Lung (tissue), 11 donors: ENCODE measurements at regions not wholly inside any gene's neighbourhood (a gene's known extent, or its start where the extent isn't known, plus 50 kb on each side); places are given as distances from the start of the nearest gene placed in this dataset.

Experiments
- ATAC-seq: fragments of 200-7000 bp; cut with Tn5 transposase; one replicate; pipeline ENCODE4 v1.9.1; 2020; ENCODE audit warnings: moderate number of reproducible peaks; ENCODE audit not compliant: insufficient read depth, low FRiP score
- DNase-seq, 3 donors: peaks; one replicate each; pipeline ENCODE4 v3.0.0-alpha.2; 2013 to 2017
- H3K27ac ChIP-seq, 2 donors: one replicate each; pipeline ENCODE4 v1.5.1; 2013; ENCODE audit warnings: mild to moderate bottlenecking in 2 of 2, moderate library complexity in 2 of 2, control low read depth in 1 of 2, inconsistent platforms in 1 of 2, low read depth in 1 of 2, low read length in 1 of 2
- H3K27me3 ChIP-seq, 3 donors: one replicate each; pipeline ENCODE4 v1.5.1; 2013; ENCODE audit warnings: low read length in 2 of 3; ENCODE audit not compliant: control insufficient read depth in 3 of 3, insufficient read depth in 3 of 3
- H3K36me3 ChIP-seq, 4 donors: one replicate each; pipeline ENCODE4 v1.5.1; 2013; ENCODE audit warnings: low read length in 4 of 4, mild to moderate bottlenecking in 1 of 4, moderate library complexity in 1 of 4; ENCODE audit not compliant: control insufficient read depth in 4 of 4, insufficient read depth in 4 of 4
- H3K4me1 ChIP-seq, 5 donors: one replicate each; pipeline ENCODE4 v1.5.1; 2013; ENCODE audit warnings: low read length in 5 of 5, mild to moderate bottlenecking in 2 of 5, moderate library complexity in 1 of 5; ENCODE audit not compliant: control insufficient read depth in 5 of 5, insufficient read depth in 5 of 5
- H3K4me3 ChIP-seq: one replicate; pipeline ENCODE4 v1.5.1; 2013; ENCODE audit warnings: mild to moderate bottlenecking, control low read depth, moderate library complexity
- H3K9ac ChIP-seq, 2 donors: one replicate each; pipeline ENCODE4 v1.5.1; 2013; ENCODE audit warnings: low read length in 2 of 2, control low read depth in 1 of 2; ENCODE audit not compliant: insufficient read depth in 1 of 2
- H3K9me3 ChIP-seq, 4 donors: one replicate each; pipeline ENCODE4 v1.5.1; 2013; ENCODE audit warnings: low read length in 3 of 4, mild to moderate bottlenecking in 1 of 4, moderate library complexity in 1 of 4; ENCODE audit not compliant: control insufficient read depth in 4 of 4, insufficient read depth in 3 of 4
- CTCF ChIP-seq: IDR thresholded peaks from 2 replicates; pipeline ENCODE4 v1.5.1; 2012; ENCODE audit warnings: mild to moderate bottlenecking; ENCODE audit errors: control extremely low read depth, extremely low read depth
- WGBS, 2 donors: extraction: QIAGEN DNeasy Blood & Tissue Kit; methylation state at CpG; one replicate each; pipeline ENCODE4 v1.1.7; 2013; 5-methylcytosine and 5-hydroxymethylcytosine counted together
- donor health status: control.
- donor health status: control.
- donor health status: Bipolar disorder and iron deficiency.
- donor health status: healthy.
- donor health status: DM: yes; HTN: yes; CAD: no.

GRCh38 chr11:15851051-15851498 is 505.3 kb downstream of the SOX6 start:
- ATAC-seq (no peak), DNase-seq (peak; percentile 36 to 88 (median 87))
- Histone ChIP-seq H3K9ac (no peak overlapping the region), H3K4me1 (peaks cover 0 to 26% (median 11%) of the 10 kb centered on the region in 5 donors), H3K27me3 (no peaks in the 10 kb centered on the region), H3K36me3 (no peaks in the 10 kb centered on the region), H3K9me3 (no peaks in the 10 kb centered on the region), H3K4me3 (no peak overlapping the region), H3K27ac (peak overlapping the region; percentile 16 to 37)
- WGBS, 2 donors = 66 to 76% methylated on average over 5 of the region's 5 CpGs
- no peak for TF ChIP-seq CTCF

GRCh38 chr11:15852179-15852578 is 504.2 kb downstream of the SOX6 start:
- DNase-seq = no peak
- H3K36me3 ChIP-seq = no peaks in the 10 kb centered on the region
- peaks cover 0 to 26% (median 11%) of the 10 kb centered on the region in 5 donors for H3K4me1 ChIP-seq
- H3K9ac ChIP-seq = no peak overlapping the region
- TF ChIP-seq CTCF = no peak
- no peak overlapping the region for H3K4me3 ChIP-seq
- no peaks in the 10 kb centered on the region for H3K9me3 ChIP-seq
- H3K27ac ChIP-seq = no peak overlapping the region
- WGBS, 2 donors = 65 to 71% methylated on average over 3 of the region's 3 CpGs
- H3K27me3 ChIP-seq = no peaks in the 10 kb centered on the region
- ATAC-seq = no peak

GRCh38 chr11:15854245-15854644 is 502.1 kb downstream of the SOX6 start:
- Histone ChIP-seq H3K27ac (no peak overlapping the region), H3K27me3 (no peaks in the 10 kb centered on the region), H3K4me1 (peaks cover 0 to 18% (median 11%) of the 10 kb centered on the region in 5 donors), H3K36me3 (no peaks in the 10 kb centered on the region), H3K9ac (no peak overlapping the region), H3K9me3 (no peaks in the 10 kb centered on the region), H3K4me3 (no peak overlapping the region)
- no peak for TF ChIP-seq CTCF
- ATAC-seq = no peak
- DNase-seq = no peak

GRCh38 chr11:15858881-15859280 is 497.5 kb downstream of the SOX6 start:
- ATAC-seq (no peak), DNase-seq (no peak)
- 91 to 92% methylated on average over 3 of the region's 3 CpGs for WGBS, 2 donors
- TF ChIP-seq CTCF = no peak
- Histone ChIP-seq H3K4me3 (no peak overlapping the region), H3K9ac (no peak overlapping the region), H3K27ac (no peak overlapping the region), H3K36me3 (no peaks in the 10 kb centered on the region), H3K9me3 (no peaks in the 10 kb centered on the region), H3K27me3 (no peaks in the 10 kb centered on the region), H3K4me1 (peaks cover 0 to 2% (median 0%) of the 10 kb centered on the region in 5 donors)
